ENCODE measurements at regions not wholly inside any gene's neighbourhood (a gene's known extent, or its start where the extent isn't known, plus 50 kb on each side); places are given as distances from the start of the nearest gene placed in this dataset.

GRCh38 chr7:156307193-156307592, 333.4 kb upstream of the RNF32 start:
- Mint-ChIP-seq H3K9me3 (peaks cover 0 to 7% (median 1%) of the 10 kb centered on the region in 5 donors), H3K4me1 (no peaks in the 10 kb centered on the region), H3K27me3 (peaks cover 0 to 2% of the 10 kb centered on the region in 2 donors), H3K4me3 (no peak overlapping the region), H3K36me3 (no peaks in the 10 kb centered on the region), H3K27ac (no peak overlapping the region)
- H3K27ac ChIP-seq (ENCODE audit: low read depth, low read length) = no peak overlapping the region
- no peak overlapping the region for H3K4me3 ChIP-seq (ENCODE audit: low read length)
- DNase-seq = no peak
- H3K9me3 ChIP-seq (ENCODE audit: low read length) = no peaks in the 10 kb centered on the region
- CTCF ChIA-PET = no interaction called here
- no peaks in the 10 kb centered on the region for H3K36me3 ChIP-seq (ENCODE audit: insufficient read depth, low read length)
- H3K27me3 ChIP-seq (ENCODE audit: insufficient read depth, low read length, poor library complexity, severe bottlenecking) = no peaks in the 10 kb centered on the region
- POLR2A ChIA-PET = no interaction called here
- no peaks in the 10 kb centered on the region for H3K4me1 ChIP-seq (ENCODE audit: insufficient read depth, low read length)

DNA sequence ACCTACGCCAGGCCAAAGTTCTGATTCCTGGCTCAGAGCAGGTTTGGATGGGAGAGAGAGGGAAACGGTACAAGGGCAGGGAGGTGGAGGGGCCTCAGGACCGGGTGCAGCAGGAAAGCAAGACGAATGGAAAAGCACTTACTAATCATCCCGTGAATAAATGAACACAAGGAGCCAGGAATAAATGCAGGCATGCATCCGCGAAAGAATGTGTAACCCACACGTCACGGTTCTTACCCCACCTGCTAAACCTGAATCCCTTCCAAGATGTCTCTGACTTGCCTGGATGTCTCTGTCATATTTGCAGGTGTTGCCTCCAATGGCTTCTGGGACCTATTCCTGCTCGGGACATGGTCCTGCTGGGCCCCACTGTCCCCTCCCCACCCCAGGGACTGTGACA, 335.2 kb upstream of the RNF32 start:
- H3K27ac ChIP-seq (ENCODE audit: low read depth, low read length) = no peak overlapping the region
- ChIA-PET POLR2A (no interaction called here), CTCF (no interaction called here)
- Mint-ChIP-seq H3K27ac (no peak overlapping the region), H3K27me3 (no peaks in the 10 kb centered on the region), H3K36me3 (no peaks in the 10 kb centered on the region), H3K4me1 (no peaks in the 10 kb centered on the region), H3K9me3 (peaks cover 0 to 8% (median 7%) of the 10 kb centered on the region in 5 donors), H3K4me3 (no peak overlapping the region)
- H3K27me3 ChIP-seq (ENCODE audit: insufficient read depth, low read length, poor library complexity, severe bottlenecking) = no peaks in the 10 kb centered on the region
- H3K36me3 ChIP-seq (ENCODE audit: insufficient read depth, low read length) = no peaks in the 10 kb centered on the region
- H3K4me3 ChIP-seq (ENCODE audit: low read length) = no peak overlapping the region
- no peaks in the 10 kb centered on the region for H3K4me1 ChIP-seq (ENCODE audit: insufficient read depth, low read length)
- no peak for DNase-seq
- H3K9me3 ChIP-seq (ENCODE audit: low read length) = no peaks in the 10 kb centered on the region

GRCh38 chr7:156282816-156283215, 357.8 kb upstream of the RNF32 start:
- no peaks in the 10 kb centered on the region for H3K4me1 Mint-ChIP-seq
- H3K4me3 Mint-ChIP-seq = no peak overlapping the region
- Histone ChIP-seq H3K4me1 (ENCODE audit: insufficient read depth, low read length) (no peaks in the 10 kb centered on the region), H3K4me3 (ENCODE audit: low read length) (no peak overlapping the region), H3K27me3 (ENCODE audit: insufficient read depth, low read length, poor library complexity, severe bottlenecking) (no peaks in the 10 kb centered on the region), H3K27ac (ENCODE audit: low read depth, low read length) (no peak overlapping the region), H3K36me3 (ENCODE audit: insufficient read depth, low read length) (no peaks in the 10 kb centered on the region), H3K9me3 (ENCODE audit: low read length) (no peaks in the 10 kb centered on the region)
- H3K27ac Mint-ChIP-seq = no peak overlapping the region
- peaks cover 2 to 16% (median 8%) of the 10 kb centered on the region in 5 donors for H3K9me3 Mint-ChIP-seq
- peaks cover 0 to 3% of the 10 kb centered on the region in 2 donors for H3K27me3 Mint-ChIP-seq
- CTCF ChIA-PET = no interaction called here
- POLR2A ChIA-PET = no interaction called here
- H3K36me3 Mint-ChIP-seq = no peaks in the 10 kb centered on the region
- DNase-seq = no peak

GRCh38 chr7:156279635-156280034, 360.9 kb upstream of the RNF32 start:
- Mint-ChIP-seq H3K4me1 (no peaks in the 10 kb centered on the region), H3K9me3 (peaks cover 2 to 16% (median 6%) of the 10 kb centered on the region in 5 donors), H3K4me3 (no peak overlapping the region), H3K27ac (no peak overlapping the region), H3K36me3 (no peaks in the 10 kb centered on the region), H3K27me3 (no peaks in the 10 kb centered on the region)
- no peaks in the 10 kb centered on the region for H3K9me3 ChIP-seq (ENCODE audit: low read length)
- no peak overlapping the region for H3K4me3 ChIP-seq (ENCODE audit: low read length)
- no peak overlapping the region for H3K27ac ChIP-seq (ENCODE audit: low read depth, low read length)
- DNase-seq = no peak
- no peaks in the 10 kb centered on the region for H3K4me1 ChIP-seq (ENCODE audit: insufficient read depth, low read length)
- no peaks in the 10 kb centered on the region for H3K36me3 ChIP-seq (ENCODE audit: insufficient read depth, low read length)
- ChIA-PET CTCF (no interaction called here), POLR2A (no interaction called here)
- no peaks in the 10 kb centered on the region for H3K27me3 ChIP-seq (ENCODE audit: insufficient read depth, low read length, poor library complexity, severe bottlenecking)

DNA sequence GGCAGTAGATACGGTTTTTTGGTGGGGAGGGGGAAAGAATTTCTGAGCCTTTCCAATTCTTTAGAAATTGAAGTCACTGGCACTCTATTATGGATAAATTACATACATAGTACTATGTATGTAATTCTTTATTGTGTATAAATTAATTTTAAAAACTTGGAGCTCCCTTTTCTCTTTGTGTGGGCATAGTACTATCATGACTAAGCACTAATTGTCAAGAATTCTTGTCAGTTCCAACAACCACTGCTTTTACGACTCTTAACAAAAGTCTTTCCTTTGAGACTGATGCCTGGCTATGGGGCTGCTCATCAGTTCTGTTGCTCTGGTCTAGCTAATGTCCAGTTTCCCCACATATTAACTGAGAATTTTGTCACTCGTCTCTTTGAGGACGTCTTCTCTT, 365.3 kb upstream of the RNF32 start:
- no peaks in the 10 kb centered on the region for H3K27me3 ChIP-seq (ENCODE audit: insufficient read depth, low read length, poor library complexity, severe bottlenecking)
- Mint-ChIP-seq H3K4me1 (no peaks in the 10 kb centered on the region), H3K27ac (no peak overlapping the region), H3K27me3 (peaks cover 0 to 2% of the 10 kb centered on the region in 2 donors), H3K36me3 (no peaks in the 10 kb centered on the region), H3K9me3 (no peaks in the 10 kb centered on the region), H3K4me3 (no peak overlapping the region)
- DNase-seq = no peak
- ChIA-PET CTCF (no interaction called here), POLR2A (no interaction called here)
- H3K36me3 ChIP-seq (ENCODE audit: insufficient read depth, low read length) = no peaks in the 10 kb centered on the region
- no peaks in the 10 kb centered on the region for H3K9me3 ChIP-seq (ENCODE audit: low read length)
- H3K4me1 ChIP-seq (ENCODE audit: insufficient read depth, low read length) = no peaks in the 10 kb centered on the region
- H3K4me3 ChIP-seq (ENCODE audit: low read length) = no peak overlapping the region
- no peak overlapping the region for H3K27ac ChIP-seq (ENCODE audit: low read depth, low read length)

DNA sequence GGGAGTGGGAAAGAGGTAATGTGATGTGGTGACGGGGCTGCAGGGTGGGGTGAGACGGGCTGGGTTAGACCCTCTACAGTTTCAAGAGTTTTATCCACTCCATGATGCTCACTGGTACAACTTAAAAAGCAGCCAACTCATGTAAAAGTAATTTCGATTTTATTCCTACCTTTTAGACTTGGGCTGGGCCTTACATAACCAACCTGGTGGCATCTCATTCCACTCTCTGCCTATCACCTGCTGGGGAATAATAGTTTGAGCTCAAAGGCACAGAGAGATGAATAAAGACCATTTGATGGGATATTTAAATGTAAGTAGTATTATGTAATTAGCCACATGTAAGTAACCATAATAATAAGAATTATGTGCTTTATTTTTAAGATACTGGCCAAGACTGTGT, 366.0 kb upstream of the RNF32 start:
- no peaks in the 10 kb centered on the region for H3K4me1 ChIP-seq (ENCODE audit: insufficient read depth, low read length)
- H3K4me3 ChIP-seq (ENCODE audit: low read length) = no peak overlapping the region
- Mint-ChIP-seq H3K4me1 (no peaks in the 10 kb centered on the region), H3K9me3 (no peaks in the 10 kb centered on the region), H3K27ac (no peak overlapping the region), H3K27me3 (peaks cover 0 to 2% of the 10 kb centered on the region in 2 donors), H3K4me3 (no peak overlapping the region), H3K36me3 (no peaks in the 10 kb centered on the region)
- CTCF ChIA-PET = no interaction called here
- no peaks in the 10 kb centered on the region for H3K9me3 ChIP-seq (ENCODE audit: low read length)
- H3K27me3 ChIP-seq (ENCODE audit: insufficient read depth, low read length, poor library complexity, severe bottlenecking) = no peaks in the 10 kb centered on the region
- H3K36me3 ChIP-seq (ENCODE audit: insufficient read depth, low read length) = no peaks in the 10 kb centered on the region
- H3K27ac ChIP-seq (ENCODE audit: low read depth, low read length) = no peak overlapping the region
- DNase-seq = no peak
- POLR2A ChIA-PET = no interaction called here

DNA sequence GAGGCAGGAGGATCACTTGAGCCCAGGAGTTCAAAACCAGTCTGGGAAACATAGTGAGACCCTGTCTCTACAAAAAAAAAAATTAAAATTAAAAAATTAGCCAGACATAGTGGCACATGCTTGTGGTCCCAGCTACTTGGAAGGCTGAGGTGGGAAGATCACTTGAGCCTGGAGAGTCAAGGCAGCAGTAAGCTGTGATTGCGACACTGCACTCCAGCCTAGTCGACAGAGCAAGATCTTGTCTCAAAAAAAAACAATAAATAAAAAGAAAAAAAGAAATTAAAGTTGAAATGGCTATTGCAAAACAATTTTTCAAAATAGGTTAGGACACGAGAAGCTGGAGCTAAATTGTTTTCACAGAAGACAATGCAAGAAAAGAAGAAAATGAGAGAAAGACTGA, 379.0 kb upstream of the RNF32 start:
- POLR2A ChIA-PET = no interaction called here
- no peak overlapping the region for H3K27ac Mint-ChIP-seq

DNA sequence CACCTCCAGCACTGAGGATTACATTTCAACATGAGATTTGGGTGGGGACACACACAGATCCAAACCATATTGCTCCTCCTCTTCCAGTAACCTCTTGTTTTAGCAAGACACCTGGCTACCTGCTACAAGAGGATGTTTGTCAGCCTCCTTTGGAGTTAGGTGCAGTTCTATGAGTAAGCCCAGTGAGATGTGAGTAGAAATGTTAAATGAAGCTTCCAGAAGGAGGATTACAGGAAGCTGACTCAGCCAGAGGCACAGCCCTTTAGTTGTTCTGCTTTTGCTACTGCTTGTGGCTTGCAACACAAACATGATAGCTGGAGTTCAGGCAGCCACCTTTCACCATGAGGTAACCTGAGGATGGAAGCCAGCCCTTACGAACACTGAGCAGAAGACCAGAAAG, 382.7 kb upstream of the RNF32 start:
- ChIA-PET CTCF (no interaction called here), POLR2A (no interaction called here)
- Histone ChIP-seq H3K9me3 (ENCODE audit: low read length) (no peaks in the 10 kb centered on the region), H3K27me3 (ENCODE audit: insufficient read depth, low read length, poor library complexity, severe bottlenecking) (no peaks in the 10 kb centered on the region), H3K4me3 (ENCODE audit: low read length) (no peak overlapping the region), H3K4me1 (ENCODE audit: insufficient read depth, low read length) (no peaks in the 10 kb centered on the region), H3K36me3 (ENCODE audit: insufficient read depth, low read length) (no peaks in the 10 kb centered on the region), H3K27ac (ENCODE audit: low read depth, low read length) (no peak overlapping the region)
- Mint-ChIP-seq H3K9me3 (peaks cover 0 to 1% (median 0%) of the 10 kb centered on the region in 5 donors), H3K27me3 (peaks cover 2 to 7% of the 10 kb centered on the region in 2 donors), H3K36me3 (no peaks in the 10 kb centered on the region), H3K27ac (no peak overlapping the region), H3K4me1 (no peaks in the 10 kb centered on the region), H3K4me3 (no peak overlapping the region)
- no peak for DNase-seq

More for the DNA sequence above, 379.0 kb upstream of the RNF32 start:
- Histone ChIP-seq H3K36me3 (ENCODE audit: insufficient read depth, low read length) (no peaks in the 10 kb centered on the region), H3K27me3 (ENCODE audit: insufficient read depth, low read length, poor library complexity, severe bottlenecking) (no peaks in the 10 kb centered on the region), H3K4me3 (ENCODE audit: low read length) (no peak overlapping the region), H3K9me3 (ENCODE audit: low read length) (no peaks in the 10 kb centered on the region), H3K4me1 (ENCODE audit: insufficient read depth, low read length) (no peaks in the 10 kb centered on the region), H3K27ac (ENCODE audit: low read depth, low read length) (no peak overlapping the region)
- H3K9me3 Mint-ChIP-seq = no peaks in the 10 kb centered on the region
- H3K4me1 Mint-ChIP-seq = no peaks in the 10 kb centered on the region
- no peaks in the 10 kb centered on the region for H3K36me3 Mint-ChIP-seq
- CTCF ChIA-PET = no interaction called here
- H3K4me3 Mint-ChIP-seq = no peak overlapping the region
- DNase-seq = no peak
- H3K27me3 Mint-ChIP-seq = peaks cover 0 to 3% of the 10 kb centered on the region in 2 donors

DNA sequence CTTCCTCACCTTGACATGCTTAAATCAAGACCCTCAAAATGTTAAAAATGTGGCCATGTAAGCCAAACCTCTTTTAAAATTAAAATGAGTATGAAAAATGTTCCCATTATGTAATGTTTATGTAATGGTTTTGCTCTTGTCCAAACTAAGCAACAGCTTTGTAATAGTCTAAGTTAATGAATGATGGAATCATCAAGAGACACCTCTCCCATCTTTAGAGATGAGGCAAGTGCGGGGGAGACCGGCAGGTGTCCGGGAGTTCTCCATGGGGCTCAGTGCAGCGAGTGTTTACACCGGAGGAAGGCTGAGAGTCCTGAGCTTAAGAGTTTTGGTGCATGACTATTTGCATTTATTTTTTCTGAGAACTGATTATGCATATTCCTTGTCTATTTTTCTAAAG, 384.9 kb upstream of the RNF32 start:
- no peaks in the 10 kb centered on the region for H3K36me3 Mint-ChIP-seq
- peaks cover 0 to 3% (median 0%) of the 10 kb centered on the region in 5 donors for H3K9me3 Mint-ChIP-seq
- Histone ChIP-seq H3K9me3 (ENCODE audit: low read length) (no peaks in the 10 kb centered on the region), H3K4me3 (ENCODE audit: low read length) (no peak overlapping the region), H3K4me1 (ENCODE audit: insufficient read depth, low read length) (no peaks in the 10 kb centered on the region), H3K27me3 (ENCODE audit: insufficient read depth, low read length, poor library complexity, severe bottlenecking) (no peaks in the 10 kb centered on the region), H3K27ac (ENCODE audit: low read depth, low read length) (no peak overlapping the region), H3K36me3 (ENCODE audit: insufficient read depth, low read length) (no peaks in the 10 kb centered on the region)
- CTCF ChIA-PET = no interaction called here
- H3K27ac Mint-ChIP-seq = no peak overlapping the region
- H3K27me3 Mint-ChIP-seq = peaks cover 2 to 10% of the 10 kb centered on the region in 2 donors
- H3K4me1 Mint-ChIP-seq = no peaks in the 10 kb centered on the region
- POLR2A ChIA-PET = no interaction called here
- no peak overlapping the region for H3K4me3 Mint-ChIP-seq
- DNase-seq = no peak

Data from CD8-positive, alpha-beta memory T cell (primary cell).